ENCODE measurements at regions not wholly inside any gene's neighbourhood (a gene's known extent, or its start where the extent isn't known, plus 50 kb on each side); places are given as distances from the start of the nearest gene placed in this dataset.

DNA sequence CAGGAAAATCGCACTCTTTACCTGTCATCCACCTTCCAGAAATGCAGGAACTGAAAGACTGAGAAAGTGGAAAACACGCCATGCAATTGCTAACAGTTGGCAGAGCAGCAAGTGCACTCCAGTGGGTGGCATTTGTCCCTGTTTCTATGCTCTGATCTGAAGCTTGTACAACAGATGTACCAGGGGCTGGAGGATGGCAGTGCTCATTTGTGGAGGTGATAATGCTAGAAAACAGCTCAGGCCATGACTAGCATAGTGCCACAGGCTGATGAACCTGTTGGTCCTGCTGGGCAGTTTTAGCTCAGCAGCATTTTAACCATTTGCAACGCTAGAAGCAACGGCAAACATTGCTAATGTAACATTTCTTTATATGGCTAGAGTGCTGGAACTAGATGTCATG, 199.9 kb upstream of the NRP1 start:
- peaks cover 21% of the 10 kb centered on the region for H3K4me1 Mint-ChIP-seq
- H3K9me3 Mint-ChIP-seq, result peaks cover 13% of the 10 kb centered on the region
- no peak for DNase-seq (ENCODE audit: low spot score in 2 of 2, unreplicated experiment in 2 of 2)
- TF ChIP-seq, protein P1, sequence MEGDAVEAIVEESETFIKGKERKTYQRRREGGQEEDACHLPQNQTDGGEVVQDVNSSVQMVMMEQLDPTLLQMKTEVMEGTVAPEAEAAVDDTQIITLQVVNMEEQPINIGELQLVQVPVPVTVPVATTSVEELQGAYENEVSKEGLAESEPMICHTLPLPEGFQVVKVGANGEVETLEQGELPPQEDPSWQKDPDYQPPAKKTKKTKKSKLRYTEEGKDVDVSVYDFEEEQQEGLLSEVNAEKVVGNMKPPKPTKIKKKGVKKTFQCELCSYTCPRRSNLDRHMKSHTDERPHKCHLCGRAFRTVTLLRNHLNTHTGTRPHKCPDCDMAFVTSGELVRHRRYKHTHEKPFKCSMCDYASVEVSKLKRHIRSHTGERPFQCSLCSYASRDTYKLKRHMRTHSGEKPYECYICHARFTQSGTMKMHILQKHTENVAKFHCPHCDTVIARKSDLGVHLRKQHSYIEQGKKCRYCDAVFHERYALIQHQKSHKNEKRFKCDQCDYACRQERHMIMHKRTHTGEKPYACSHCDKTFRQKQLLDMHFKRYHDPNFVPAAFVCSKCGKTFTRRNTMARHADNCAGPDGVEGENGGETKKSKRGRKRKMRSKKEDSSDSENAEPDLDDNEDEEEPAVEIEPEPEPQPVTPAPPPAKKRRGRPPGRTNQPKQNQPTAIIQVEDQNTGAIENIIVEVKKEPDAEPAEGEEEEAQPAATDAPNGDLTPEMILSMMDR (IDR thresholded peaks at IDR 0.05; ENCODE audit: unreplicated experiment), result no peak
- H3K4me3 Mint-ChIP-seq, result no peak overlapping the region
- no peak overlapping the region for H3K27ac Mint-ChIP-seq
- no peaks in the 10 kb centered on the region for H3K36me3 Mint-ChIP-seq
- no peaks in the 10 kb centered on the region for H3K27me3 Mint-ChIP-seq (ENCODE audit: low read depth)

DNA sequence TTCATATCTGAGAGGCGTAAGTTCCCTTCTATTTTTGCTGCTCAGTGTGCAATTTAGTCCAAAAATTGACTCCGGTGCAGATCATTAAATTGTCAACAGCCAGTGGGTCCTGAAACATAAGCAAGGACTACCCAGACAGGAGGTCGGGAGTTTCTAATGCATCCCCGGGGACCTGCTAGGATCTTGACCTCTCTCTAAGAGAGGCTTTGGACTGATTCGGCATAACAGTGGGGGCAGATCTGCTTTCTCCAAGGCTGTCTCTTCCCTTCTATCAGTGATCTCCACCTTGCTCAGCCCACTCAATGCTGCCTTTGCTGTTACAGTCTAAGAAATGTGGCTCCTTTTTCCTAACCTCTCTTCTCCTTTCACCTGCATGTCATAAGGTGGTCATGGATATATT, 199.1 kb upstream of the NRP1 start:
- H3K27me3 Mint-ChIP-seq (ENCODE audit: low read depth), result no peaks in the 10 kb centered on the region
- H3K9me3 Mint-ChIP-seq, result peaks cover 14% of the 10 kb centered on the region
- TF ChIP-seq, protein P1 (IDR thresholded peaks at IDR 0.05; ENCODE audit: unreplicated experiment), result no peak

DNA sequence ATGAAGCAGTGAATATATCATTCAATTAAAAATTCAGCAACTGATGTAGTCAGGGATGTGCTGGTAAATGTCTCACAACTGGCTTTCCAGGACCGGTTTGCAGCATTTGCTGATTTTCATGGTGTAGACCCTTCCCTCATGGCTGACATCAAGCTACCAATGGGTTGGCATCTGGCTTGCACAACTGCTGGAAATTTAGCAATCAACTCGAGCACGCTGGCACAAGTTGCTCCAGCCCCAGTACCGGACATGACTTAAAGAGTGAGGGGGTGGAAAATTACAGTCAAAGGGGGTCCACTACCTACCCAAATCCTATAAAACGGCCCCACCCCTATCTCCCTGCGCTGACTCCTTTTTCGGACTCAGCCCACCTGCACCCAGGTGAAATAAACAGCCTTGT, 198.4 kb upstream of the NRP1 start:
- TF ChIP-seq, protein P1 (IDR thresholded peaks at IDR 0.05; ENCODE audit: unreplicated experiment), result no peak
- Mint-ChIP-seq H3K27me3 (ENCODE audit: low read depth) (no peaks in the 10 kb centered on the region), H3K36me3 (no peaks in the 10 kb centered on the region), H3K9me3 (peaks cover 19% of the 10 kb centered on the region), H3K27ac (no peak overlapping the region), H3K4me1 (peaks cover 21% of the 10 kb centered on the region), H3K4me3 (no peak overlapping the region)
- DNase-seq (ENCODE audit: low spot score in 2 of 2, unreplicated experiment in 2 of 2), result no peak

More for the DNA sequence above, 199.1 kb upstream of the NRP1 start:
- no peak for DNase-seq (ENCODE audit: low spot score in 2 of 2, unreplicated experiment in 2 of 2)
- Mint-ChIP-seq H3K36me3 (no peaks in the 10 kb centered on the region), H3K27ac (no peak overlapping the region), H3K4me3 (no peak overlapping the region), H3K4me1 (peaks cover 21% of the 10 kb centered on the region)

DNA sequence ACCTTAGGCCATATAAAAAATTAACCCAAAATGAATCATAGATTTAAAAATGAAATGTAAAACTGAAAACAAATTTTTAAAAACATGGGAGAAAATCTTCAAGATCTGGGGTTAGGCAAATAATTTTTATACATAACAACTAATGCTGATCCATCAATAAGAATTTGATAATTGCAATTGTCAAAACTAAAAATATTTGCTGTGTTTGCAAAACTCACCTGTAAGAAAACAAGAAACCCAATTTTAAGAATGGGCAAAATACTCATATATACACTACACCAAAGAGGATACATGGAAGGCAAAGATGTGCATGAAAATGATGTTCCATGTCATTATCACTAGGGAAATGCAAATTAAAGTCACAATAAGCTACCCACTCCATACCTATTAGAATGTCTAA, 194.8 kb upstream of the NRP1 start:
- TF ChIP-seq, protein P1 (IDR thresholded peaks at IDR 0.05; ENCODE audit: unreplicated experiment), result no peak
- peaks cover 24% of the 10 kb centered on the region for H3K9me3 Mint-ChIP-seq
- no peak overlapping the region for H3K4me3 Mint-ChIP-seq
- no peak for DNase-seq (ENCODE audit: low spot score in 2 of 2, unreplicated experiment in 2 of 2)
- peaks cover 8% of the 10 kb centered on the region for H3K4me1 Mint-ChIP-seq
- H3K27me3 Mint-ChIP-seq (ENCODE audit: low read depth), result no peaks in the 10 kb centered on the region
- H3K27ac Mint-ChIP-seq, result no peak overlapping the region
- no peaks in the 10 kb centered on the region for H3K36me3 Mint-ChIP-seq

DNA sequence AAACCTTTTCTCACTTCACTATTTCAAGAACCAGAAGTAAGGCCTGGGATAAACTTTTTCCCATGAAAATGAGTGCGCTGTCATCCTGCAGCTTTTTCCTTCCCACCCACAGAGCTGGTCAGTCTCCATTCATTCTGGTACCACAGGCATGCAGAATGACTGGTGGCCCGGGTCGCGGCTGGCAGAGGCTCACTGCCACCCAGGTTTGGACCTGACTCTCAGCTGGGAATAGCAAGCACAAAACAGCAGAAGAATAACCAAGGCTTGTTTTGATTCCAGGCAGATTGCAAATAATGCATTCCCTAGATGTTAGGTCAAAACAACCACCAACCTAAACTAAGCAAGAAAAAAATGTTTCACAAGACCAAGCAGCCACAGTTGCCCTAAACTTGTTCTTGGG, 190.5 kb upstream of the NRP1 start:
- H3K4me3 Mint-ChIP-seq, result no peak overlapping the region
- peaks cover 42% of the 10 kb centered on the region for H3K4me1 Mint-ChIP-seq
- no peaks in the 10 kb centered on the region for H3K27me3 Mint-ChIP-seq (ENCODE audit: low read depth)
- H3K36me3 Mint-ChIP-seq, result no peaks in the 10 kb centered on the region
- H3K27ac Mint-ChIP-seq, result no peak overlapping the region
- peaks cover 22% of the 10 kb centered on the region for H3K9me3 Mint-ChIP-seq
- no peak for DNase-seq (ENCODE audit: low spot score in 2 of 2, unreplicated experiment in 2 of 2)
- TF ChIP-seq, protein P1 (IDR thresholded peaks at IDR 0.05; ENCODE audit: unreplicated experiment), result no peak

DNA sequence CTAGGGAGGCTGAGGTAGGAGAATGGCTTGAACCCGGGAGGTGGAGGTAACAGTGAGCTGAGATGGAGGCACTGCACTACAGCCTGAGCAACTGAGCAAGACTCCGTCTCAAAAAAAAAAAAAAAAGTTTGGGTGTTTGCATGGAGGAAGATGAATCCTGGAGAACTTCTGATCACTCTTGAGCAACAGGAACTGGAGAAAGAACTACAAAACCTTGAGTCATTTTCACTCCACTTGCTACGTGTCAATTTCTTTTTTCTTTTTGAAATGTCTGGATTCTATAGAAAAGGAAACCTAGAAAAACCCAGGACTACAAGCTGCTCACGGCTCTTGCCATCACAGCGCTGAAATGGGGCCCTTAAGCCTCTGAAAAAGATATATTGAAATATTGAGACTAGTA, 189.6 kb upstream of the NRP1 start:
- H3K27ac Mint-ChIP-seq, result no peak overlapping the region
- no peaks in the 10 kb centered on the region for H3K27me3 Mint-ChIP-seq (ENCODE audit: low read depth)
- H3K9me3 Mint-ChIP-seq, result peaks cover 13% of the 10 kb centered on the region
- no peak overlapping the region for H3K4me3 Mint-ChIP-seq
- TF ChIP-seq, protein P1 (IDR thresholded peaks at IDR 0.05; ENCODE audit: unreplicated experiment), result no peak
- no peak for DNase-seq (ENCODE audit: low spot score in 2 of 2, unreplicated experiment in 2 of 2)
- H3K36me3 Mint-ChIP-seq, result no peaks in the 10 kb centered on the region
- H3K4me1 Mint-ChIP-seq, result peaks cover 46% of the 10 kb centered on the region

Data from mesothelial cell of epicardium (in vitro differentiated cells).